Hindlimb muscle (tissue), 1 donor: ENCODE measurements at regions not wholly inside any gene's neighbourhood (a gene's known extent, or its start where the extent isn't known, plus 50 kb on each side); places are given as distances from the start of the nearest gene placed in this dataset.

ENCODE experiments used
- DNase-seq: peaks from one replicate; pipeline ENCODE4 v3.0.0-alpha.2; 2013

GRCh38 chr2:10238991-10239485, 63.7 kb upstream of the HPCAL1 start:
- DNase-seq: no peak

- no peak for DNase-seq
These were observed 63.1 kb upstream of the HPCAL1 start for GRCh38 chr2:10239561-10239967.

- DNase-seq: no peak
These were observed 62.5 kb upstream of the HPCAL1 start for GRCh38 chr2:10240161-10240681.

GRCh38 chr2:10240911-10241610, 61.6 kb upstream of the HPCAL1 start:
- DNase-seq: no peak

- DNase-seq: no peak
These were observed 60.9 kb upstream of the HPCAL1 start for GRCh38 chr2:10241641-10242430.

- no peak for DNase-seq
These were observed 60.3 kb upstream of the HPCAL1 start for GRCh38 chr2:10242451-10242850.

- no peak for DNase-seq
These were observed 59.4 kb upstream of the HPCAL1 start for GRCh38 chr2:10242998-10243925.

GRCh38 chr2:10243926-10244270, 58.8 kb upstream of the HPCAL1 start:
- DNase-seq: no peak

- no peak for DNase-seq
These were observed 57.7 kb upstream of the HPCAL1 start for GRCh38 chr2:10245021-10245420.

GRCh38 chr2:10245661-10246060, 57.0 kb upstream of the HPCAL1 start:
- DNase-seq: no peak

GRCh38 chr2:10246370-10246769, 56.3 kb upstream of the HPCAL1 start:
- no peak for DNase-seq

GRCh38 chr2:10246831-10247230, 55.9 kb upstream of the HPCAL1 start:
- no peak for DNase-seq

- DNase-seq: no peak
These were observed 52.9 kb upstream of the HPCAL1 start for GRCh38 chr2:10249798-10250197.

- no peak for DNase-seq
These were observed 50.5 kb upstream of the HPCAL1 start for GRCh38 chr2:10252224-10252623.

GRCh38 chr2:10252661-10253060, 50.0 kb upstream of the HPCAL1 start:
- DNase-seq: no peak
